DMS153 treated with DMSO at 0.1 percent for 48 hours (cell line): ENCODE measurements at regions not wholly inside any gene's neighbourhood (a gene's known extent, or its start where the extent isn't known, plus 50 kb on each side); places are given as distances from the start of the nearest gene placed in this dataset.
"Not testable (repeated sequence)": the region's sequence is repeated elsewhere in the genome, so short reads cannot be mapped to it uniquely, and the experiment has no call there.

Experiments
- DNase-seq: peaks from one replicate; lab custom pipeline; 2025; ENCODE audit not compliant: unreplicated experiment; lab: John Stamatoyannopoulos, UW

DNA sequence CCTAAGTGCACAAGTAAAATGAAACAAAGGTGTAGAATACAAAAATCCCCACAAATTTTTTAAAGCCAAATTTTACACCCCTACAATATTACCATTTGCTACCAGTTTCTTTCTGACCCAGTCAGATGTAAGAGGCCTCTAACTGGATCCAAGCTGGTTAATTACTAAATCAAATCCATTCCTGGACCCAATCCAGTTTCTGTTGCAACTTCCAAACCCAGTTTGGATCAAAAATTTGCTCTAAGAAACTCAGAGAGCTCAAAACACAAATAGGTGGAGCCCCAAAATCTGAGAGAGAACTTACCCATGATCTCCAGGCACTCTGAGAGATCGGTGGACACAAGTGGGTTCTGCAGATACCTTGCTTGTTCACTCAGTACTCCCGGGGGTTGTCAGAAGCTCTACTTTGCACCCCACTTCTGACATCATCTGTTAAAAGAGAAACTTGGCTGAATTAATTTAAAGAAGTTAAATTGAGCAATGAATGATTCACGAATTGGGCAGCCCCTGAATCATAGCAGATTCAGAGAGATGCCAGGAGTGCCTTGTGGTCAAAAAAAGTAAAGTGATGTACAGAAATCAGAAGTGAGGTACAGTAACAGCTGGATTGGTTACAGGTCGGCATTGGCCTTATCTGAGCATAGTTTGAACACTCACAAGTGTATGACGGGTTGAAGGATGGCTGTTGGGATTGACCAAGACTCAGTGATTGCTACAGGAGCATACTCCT lies 448.0 kb downstream of the KCNT2 start:
- DNase-seq: no peak

DNA sequence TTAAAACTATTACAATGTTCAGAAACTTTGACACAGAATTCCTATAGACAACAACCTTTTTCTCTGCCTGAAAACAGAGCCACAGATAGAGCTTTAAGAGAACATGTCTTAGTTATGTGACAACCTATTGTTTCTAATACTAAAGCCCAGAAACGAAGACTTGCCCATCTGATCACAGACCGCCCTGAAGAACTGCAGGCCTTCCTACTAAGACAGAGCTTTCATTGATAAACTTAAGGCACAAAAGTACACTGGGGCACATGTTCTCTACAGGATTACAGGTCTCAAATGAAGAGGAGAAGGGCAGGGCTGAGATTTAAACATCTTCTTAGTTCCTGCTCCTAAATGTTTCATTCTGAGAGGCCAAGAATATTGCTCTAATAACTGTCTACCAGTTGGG lies 452.7 kb downstream of the KCNT2 start:
- DNase-seq: no peak

DNA sequence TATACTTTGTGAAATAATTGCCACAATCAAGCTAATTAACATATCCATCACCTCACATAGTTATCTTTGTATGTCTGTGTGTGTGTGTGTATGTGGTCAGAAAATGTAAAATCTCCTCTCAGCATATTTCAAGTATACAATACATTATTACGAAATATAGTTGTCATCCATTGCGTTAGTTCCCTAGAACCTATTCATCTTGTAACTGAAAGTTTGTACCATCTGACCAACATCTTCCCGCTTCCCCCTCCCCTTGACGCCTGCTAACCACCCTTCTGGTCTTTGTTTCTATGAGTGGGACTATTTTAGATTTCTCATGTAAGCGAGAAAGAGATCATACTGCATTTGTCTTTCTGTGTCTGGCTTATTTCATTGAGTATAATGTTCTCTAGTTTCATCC lies 455.3 kb downstream of the KCNT2 start:
- DNase-seq: no peak

DNA sequence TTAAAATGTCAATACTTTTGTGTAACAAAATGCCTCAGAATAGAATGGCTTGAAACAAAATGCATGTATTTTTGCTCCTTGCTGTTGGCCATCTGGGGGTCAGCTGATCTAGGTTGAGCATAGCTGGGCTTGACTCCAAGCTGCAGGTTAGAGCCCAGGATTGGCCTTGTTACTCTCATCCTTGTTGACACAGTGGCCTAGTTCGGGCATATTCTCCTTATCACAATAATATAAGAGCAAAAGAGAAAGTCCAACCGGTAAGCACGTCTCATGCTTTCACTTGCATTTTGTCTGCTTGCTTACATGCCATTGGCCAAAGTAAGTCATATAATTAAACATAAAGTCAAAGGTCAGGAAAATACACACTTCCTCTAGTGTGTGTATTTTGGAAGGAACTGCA lies 456.2 kb downstream of the KCNT2 start:
- DNase-seq: no peak

GRCh38 chr1:196148367-196148970 lies 459.8 kb downstream of the KCNT2 start:
- DNase-seq: peak; percentile 41

- DNase-seq: no peak
These were observed 460.7 kb downstream of the KCNT2 start for GRCh38 chr1:196147530-196147929.

DNA sequence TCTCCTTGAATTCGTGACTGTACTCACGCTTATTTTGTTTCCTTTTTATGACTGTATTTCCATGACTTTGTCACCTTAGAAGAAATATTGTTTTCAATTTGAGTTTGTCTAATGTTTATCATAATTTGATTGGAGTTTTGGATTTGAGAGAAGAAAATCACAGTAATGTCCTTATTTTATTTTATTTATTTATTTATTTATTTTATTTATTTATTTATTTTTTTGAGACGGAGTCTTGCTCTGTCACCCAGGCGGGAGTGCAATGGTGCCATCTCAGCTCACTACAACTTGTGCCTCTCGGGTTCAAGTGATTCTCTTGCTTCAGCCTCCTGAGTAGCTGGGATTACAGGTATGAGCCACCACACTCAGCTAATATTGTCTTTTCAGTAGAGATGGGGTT lies 463.1 kb downstream of the KCNT2 start:
- not testable (repeated sequence) for DNase-seq

- no peak for DNase-seq
These were observed 463.7 kb downstream of the KCNT2 start for GRCh38 chr1:196144588-196144987.

- DNase-seq: no peak
These were observed 464.5 kb downstream of the KCNT2 start for GRCh38 chr1:196143602-196144342.

DNA sequence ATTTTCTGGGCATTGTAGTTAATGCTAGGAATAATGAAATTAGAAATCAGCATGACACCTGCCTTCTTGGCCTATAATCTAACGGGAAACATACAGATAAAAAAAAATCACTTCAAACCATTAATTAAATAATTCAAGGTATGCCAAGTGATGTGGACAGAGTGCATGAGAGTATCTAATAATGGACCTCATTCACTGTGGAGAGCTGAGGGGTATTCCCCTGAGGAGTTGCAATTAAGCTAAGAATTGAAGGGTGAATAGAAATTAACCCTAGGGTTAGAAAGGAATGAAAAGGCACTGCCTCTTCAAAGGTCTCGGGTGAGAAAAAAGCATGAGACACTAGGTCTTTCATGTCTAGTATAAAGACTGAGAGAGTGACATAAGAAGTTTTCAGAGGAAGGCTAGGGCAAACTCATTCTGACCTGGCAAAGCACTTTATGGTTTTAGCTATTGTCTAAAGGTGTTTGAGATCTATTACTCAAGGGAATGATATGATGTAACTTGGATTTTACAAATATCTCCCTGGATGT lies 466.1 kb downstream of the KCNT2 start:
- no peak for DNase-seq

- no peak for DNase-seq
These were observed 471.8 kb downstream of the KCNT2 start for GRCh38 chr1:196136396-196136795.

DNA sequence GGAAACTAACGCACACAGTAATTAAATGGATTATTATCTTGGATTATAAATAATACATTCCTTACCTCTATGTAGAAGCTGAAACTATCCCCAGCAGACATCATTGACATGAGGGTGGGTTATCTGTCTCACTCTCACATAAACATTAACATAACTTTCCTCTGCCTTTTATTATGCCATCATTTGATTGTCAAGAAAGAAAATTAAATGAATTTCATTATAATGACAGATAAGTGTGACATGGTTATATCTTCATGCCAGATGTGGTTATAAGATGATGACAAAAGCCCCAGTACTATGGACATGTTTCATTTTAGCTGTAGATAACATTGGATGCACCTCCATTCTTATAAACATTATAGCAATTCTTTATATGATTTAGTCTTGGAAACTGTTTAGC lies 476.5 kb downstream of the KCNT2 start:
- DNase-seq: no peak

DNA sequence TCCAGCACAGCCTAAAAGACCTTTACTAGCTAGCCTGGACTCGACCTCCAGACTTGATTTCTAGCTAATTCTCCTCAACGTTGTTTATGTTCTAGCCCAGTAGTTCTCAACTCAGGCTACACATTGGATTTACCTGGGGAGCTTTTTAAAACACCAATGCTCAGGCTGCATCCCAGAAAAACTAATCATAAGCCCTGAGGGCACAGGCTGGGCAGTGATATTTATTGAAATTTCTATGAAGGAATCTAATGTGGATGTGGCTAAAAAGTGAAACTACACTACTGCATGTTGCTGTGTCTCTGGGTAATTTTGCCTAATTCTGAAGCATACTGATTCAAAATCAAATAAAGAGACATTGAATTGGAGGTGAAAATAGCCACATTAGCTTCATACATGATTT lies 479.4 kb downstream of the KCNT2 start:
- DNase-seq: no peak

DNA sequence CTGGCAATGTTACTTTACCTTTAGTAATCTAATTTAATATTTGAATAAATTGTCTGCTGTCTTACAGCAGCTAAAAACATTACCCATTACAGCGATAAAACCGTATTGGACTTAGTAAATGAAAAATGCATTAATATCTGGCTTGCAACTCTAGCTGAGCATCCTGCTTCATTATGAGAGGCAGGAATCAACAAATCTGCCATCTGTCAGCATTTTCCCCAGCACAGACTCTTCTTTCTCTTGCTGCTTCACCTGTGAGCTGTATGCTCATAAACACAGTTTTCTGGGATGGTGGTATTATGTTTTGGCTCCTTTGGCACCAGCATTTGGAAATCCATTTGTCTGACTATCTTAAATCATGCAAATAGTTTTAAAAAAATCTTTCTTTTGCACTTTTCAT lies 487.1 kb downstream of the KCNT2 start:
- peak; percentile 27 for DNase-seq

GRCh38 chr1:196115646-196116045 lies 492.6 kb downstream of the KCNT2 start:
- no peak for DNase-seq

DNA sequence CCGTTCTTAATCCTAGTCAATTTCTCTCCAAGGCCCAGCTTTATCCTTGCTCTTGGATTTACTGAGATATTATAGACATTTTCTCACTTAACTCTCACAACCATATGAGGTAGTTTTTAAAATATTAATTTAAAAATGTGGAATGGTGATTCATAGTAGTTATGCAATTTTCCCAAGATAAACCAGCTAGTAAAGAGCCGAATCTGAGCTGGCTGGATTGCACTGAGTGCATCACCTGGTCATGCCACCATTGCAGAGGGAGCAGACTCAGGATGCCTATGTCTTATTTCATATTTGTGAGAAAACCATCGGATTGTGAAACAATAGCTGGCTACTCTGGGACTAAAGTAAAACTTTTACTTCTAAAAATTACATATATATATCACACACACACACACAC lies 494.0 kb downstream of the KCNT2 start:
- DNase-seq: no peak

DNA sequence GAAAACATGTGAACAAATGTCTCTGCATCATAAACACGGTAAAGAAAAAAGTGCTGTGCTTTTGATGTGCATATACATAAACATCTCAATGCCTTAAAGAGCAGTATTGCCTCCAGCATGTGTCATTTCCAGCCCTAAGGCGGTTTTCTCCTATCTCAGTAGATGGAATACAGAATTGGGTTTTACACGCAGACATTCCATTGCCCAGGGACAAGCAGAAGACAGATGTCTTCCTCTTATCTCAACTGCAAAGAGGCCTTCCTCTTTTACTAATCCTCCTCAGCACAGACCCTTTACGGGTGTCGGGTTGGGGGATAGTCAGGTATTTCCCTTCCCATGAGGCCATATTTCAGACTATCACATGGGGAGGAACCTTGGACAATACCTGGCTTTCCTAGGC lies 499.2 kb downstream of the KCNT2 start:
- DNase-seq: not testable (repeated sequence)

DNA sequence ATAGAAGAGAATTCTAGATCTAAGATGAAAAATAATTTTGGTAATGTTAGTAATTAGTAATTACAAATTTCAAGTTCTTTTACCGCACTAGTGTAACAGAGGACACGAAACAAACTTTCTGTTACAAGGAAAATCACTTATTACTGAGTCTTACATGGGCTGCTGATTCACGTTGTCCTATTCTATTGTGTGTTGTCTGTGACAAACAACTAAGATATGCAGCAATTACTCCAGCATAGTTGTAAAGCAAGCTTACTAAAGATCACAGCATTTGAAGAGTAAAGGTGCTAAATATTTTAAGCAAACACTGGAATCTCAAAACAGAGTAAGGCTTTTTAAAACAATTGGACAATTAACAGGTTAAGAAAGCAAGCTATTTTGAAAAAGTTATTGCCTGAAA lies 502.3 kb downstream of the KCNT2 start:
- DNase-seq: no peak

DNA sequence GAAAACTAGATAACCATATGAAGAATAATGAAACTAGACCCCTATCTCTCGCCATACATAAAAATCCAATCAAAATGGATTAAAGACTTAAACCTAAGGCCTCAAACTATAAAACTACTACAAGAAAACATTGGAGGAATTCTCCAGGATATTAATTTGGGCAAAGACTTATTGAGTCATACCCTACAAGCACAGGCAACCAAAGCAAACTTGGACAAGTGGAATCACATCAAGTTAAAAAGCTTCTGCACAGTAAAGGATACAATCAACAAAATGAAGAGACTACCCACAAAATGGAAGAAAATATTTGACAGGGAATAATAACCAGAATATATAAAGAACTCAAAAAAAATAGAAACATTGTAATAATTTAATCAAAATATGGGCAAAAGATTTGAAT lies 505.4 kb downstream of the KCNT2 start:
- no peak for DNase-seq

DNA sequence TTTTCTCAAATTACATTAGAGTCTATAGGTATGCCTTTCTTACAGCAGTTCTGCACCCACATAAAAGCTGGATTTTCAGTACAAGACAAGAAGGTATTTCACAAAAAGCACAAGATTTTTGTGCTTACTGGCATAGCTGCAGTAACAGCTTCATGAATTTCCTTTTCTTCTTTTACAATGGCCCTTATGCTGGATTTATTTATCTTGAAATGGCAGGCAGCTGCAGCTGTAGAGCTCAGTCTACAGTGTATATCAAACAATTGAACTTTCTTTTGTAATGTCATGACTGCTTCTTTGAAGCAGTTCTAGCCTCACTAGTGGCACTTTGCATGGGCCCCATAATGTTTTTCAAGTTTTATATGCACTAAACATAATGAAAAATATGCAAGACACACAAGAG lies 510.2 kb downstream of the KCNT2 start:
- DNase-seq: peak; percentile 16

DNA sequence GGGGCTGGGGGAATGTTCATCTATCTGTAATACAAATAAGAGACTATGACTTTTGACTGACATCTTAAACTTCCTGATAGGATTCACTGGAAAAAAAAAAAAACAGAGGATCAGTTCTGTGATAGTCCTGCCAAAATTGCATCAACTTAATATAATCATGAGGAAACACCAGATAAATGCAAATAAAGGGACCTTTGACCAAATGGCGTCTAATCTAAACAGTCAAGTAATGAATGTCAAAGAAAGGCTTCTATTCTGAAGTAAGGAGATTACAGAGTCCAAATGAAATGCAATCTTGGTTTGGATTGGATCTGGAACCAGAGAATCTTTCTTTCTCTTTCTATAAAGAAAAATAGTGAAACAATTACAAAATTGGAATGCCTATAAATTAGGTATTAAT lies 513.4 kb downstream of the KCNT2 start:
- no peak for DNase-seq
